Natural killer cell (primary cell): ENCODE measurements at regions not wholly inside any gene's neighbourhood (a gene's known extent, or its start where the extent isn't known, plus 50 kb on each side); places are given as distances from the start of the nearest gene placed in this dataset.

ENCODE experiments used
- ATAC-seq, 3 donors: fragments of 150-1000 bp in 2 of 3; fragments of 200-7000 bp in 1 of 3; cut with Tn5 transposase; 1 replicate in 1 of 3; 2 replicates in 2 of 3; pipeline ENCODE4 v1.10.0; 2021; ENCODE audit warnings: mild to moderate bottlenecking in 2 of 3, moderate library complexity in 2 of 3
- DNase-seq, 2 donors: peaks; one replicate each; pipeline versions ENCODE4 v3.0.0 to v3.0.0-alpha.2; 2013 to 2021; ENCODE audit warnings: mixed read lengths in 1 of 2
- H3K27ac ChIP-seq: one replicate; pipeline ENCODE4 v1.5.1; 2013; ENCODE audit warnings: mild to moderate bottlenecking, low read length
- H3K27me3 ChIP-seq: one replicate; pipeline ENCODE4 v1.6.1; 2013; ENCODE audit warnings: low read length; ENCODE audit not compliant: control insufficient read depth, insufficient read depth
- H3K36me3 ChIP-seq: one replicate; pipeline ENCODE4 v1.6.1; 2013; ENCODE audit warnings: low read length; ENCODE audit not compliant: control insufficient read depth, insufficient read depth
- H3K4me1 ChIP-seq: one replicate; pipeline ENCODE4 v1.6.1; 2013; ENCODE audit warnings: low read length; ENCODE audit not compliant: control insufficient read depth, insufficient read depth
- H3K4me3 ChIP-seq: one replicate; pipeline ENCODE4 v1.5.1; 2013; ENCODE audit warnings: low read length
- H3K9me3 ChIP-seq: one replicate; pipeline ENCODE4 v1.6.1; 2013; ENCODE audit warnings: low read length; ENCODE audit not compliant: control insufficient read depth, insufficient read depth
- H3K27ac Mint-ChIP-seq, 2 donors: one replicate each; pipeline ENCODE4 v1.8.0; 2022; ENCODE audit warnings: mild to moderate bottlenecking in 2 of 2, mixed read lengths in 2 of 2, moderate library complexity in 1 of 2
- H3K27me3 Mint-ChIP-seq, 2 donors: one replicate each; pipeline ENCODE4 v1.8.0; 2022; ENCODE audit warnings: low read depth in 2 of 2, mixed read lengths in 2 of 2
- H3K36me3 Mint-ChIP-seq: one replicate; pipeline ENCODE4 v1.8.0; 2022; ENCODE audit warnings: mixed read lengths
- H3K4me1 Mint-ChIP-seq, 2 donors: one replicate each; pipeline ENCODE4 v1.8.0; 2022; ENCODE audit warnings: mixed read lengths in 2 of 2
- H3K4me3 Mint-ChIP-seq: one replicate; pipeline ENCODE4 v1.8.0; 2022; ENCODE audit warnings: mild to moderate bottlenecking, moderate library complexity, mixed read lengths
- H3K9me3 Mint-ChIP-seq, 2 donors: one replicate each; pipeline ENCODE4 v1.8.0; 2022; ENCODE audit warnings: mixed read lengths in 2 of 2
- CTCF ChIP-seq: fragments of 200-600 bp; IDR thresholded peaks from one replicate; pipeline ENCODE4 v1.8.0; 2022; ENCODE audit warnings: antibody characterized with exemption
- WGBS: methylation state at CpG from one replicate; pipeline ENCODE4 v1.1.7; 2013; ENCODE audit warnings: missing lambda C conversion rate; ENCODE audit not compliant: insufficient coverage; 5-methylcytosine and 5-hydroxymethylcytosine counted together
- intact Hi-C: fragments of 100-400 bp; cut with micrococcal nuclease; formaldehyde crosslinking; loops from one replicate; pipeline ENCODE4 v1.14.2; 2022

- Mint-ChIP-seq H3K4me3 (no peak overlapping the region), H3K4me1 (no peaks in the 10 kb centered on the region), H3K36me3 (peaks cover 4% of the 10 kb centered on the region), H3K27me3 (peaks cover 2 to 15% of the 10 kb centered on the region in 2 donors), H3K9me3 (no peaks in the 10 kb centered on the region), H3K27ac (no peak overlapping the region)
- Histone ChIP-seq H3K27me3 (no peaks in the 10 kb centered on the region), H3K4me3 (no peak overlapping the region), H3K9me3 (no peaks in the 10 kb centered on the region), H3K36me3 (no peaks in the 10 kb centered on the region), H3K27ac (no peak overlapping the region), H3K4me1 (no peaks in the 10 kb centered on the region)
- DNase-seq: no peak
- intact Hi-C loops: no loop called here
- no peak for TF ChIP-seq CTCF
- WGBS: 94% methylated on average over 1 of the region's 3 CpGs
- ATAC-seq: no peak
Measured at GRCh38 chr20:56989516-56989915, 276.9 kb downstream of the BMP7 start.

DNA sequence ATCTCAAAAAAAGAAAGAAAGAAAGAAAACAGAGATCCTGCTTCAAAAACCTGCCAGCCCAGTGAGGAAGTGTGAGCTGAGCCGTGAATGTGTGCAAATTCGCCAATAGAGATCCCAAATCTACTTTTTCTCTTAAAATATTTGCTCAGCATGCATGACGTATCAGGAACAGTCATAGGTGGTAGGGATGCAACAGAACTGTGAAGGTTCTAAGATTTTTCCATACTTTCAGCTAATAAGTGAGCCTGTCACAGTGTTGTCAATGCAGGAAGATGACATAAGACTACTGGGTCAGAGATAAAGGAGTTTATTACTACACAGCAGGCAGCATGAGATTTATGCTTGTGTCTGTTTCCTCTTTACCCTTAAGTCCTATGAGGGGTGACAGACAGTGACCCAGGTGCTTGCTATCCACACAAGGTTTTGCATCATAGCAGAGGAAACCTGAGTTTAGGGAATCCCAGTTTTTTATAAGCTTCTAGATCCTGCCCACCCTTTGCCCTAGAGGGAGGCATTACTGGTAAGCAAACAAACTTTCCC is 273.4 kb downstream of the BMP7 start:
- no peaks in the 10 kb centered on the region for H3K9me3 Mint-ChIP-seq
- peaks cover under 1% of the 10 kb centered on the region for H3K9me3 ChIP-seq
- peaks cover 2 to 7% of the 10 kb centered on the region in 2 donors for H3K27me3 Mint-ChIP-seq
- no peaks in the 10 kb centered on the region for H3K36me3 ChIP-seq
- DNase-seq (no peak), ATAC-seq (no peak)
- no peak overlapping the region for H3K27ac ChIP-seq
- 93% methylated on average over 3 of the region's 3 CpGs for WGBS
- no peak overlapping the region for H3K4me3 Mint-ChIP-seq
- H3K27me3 ChIP-seq: no peaks in the 10 kb centered on the region
- no peak for TF ChIP-seq CTCF
- H3K4me1 ChIP-seq: no peaks in the 10 kb centered on the region
- no peak overlapping the region for H3K4me3 ChIP-seq
- no peak overlapping the region for H3K27ac Mint-ChIP-seq
- intact Hi-C loops: no loop called here
- H3K36me3 Mint-ChIP-seq: no peaks in the 10 kb centered on the region
- no peaks in the 10 kb centered on the region for H3K4me1 Mint-ChIP-seq

DNA sequence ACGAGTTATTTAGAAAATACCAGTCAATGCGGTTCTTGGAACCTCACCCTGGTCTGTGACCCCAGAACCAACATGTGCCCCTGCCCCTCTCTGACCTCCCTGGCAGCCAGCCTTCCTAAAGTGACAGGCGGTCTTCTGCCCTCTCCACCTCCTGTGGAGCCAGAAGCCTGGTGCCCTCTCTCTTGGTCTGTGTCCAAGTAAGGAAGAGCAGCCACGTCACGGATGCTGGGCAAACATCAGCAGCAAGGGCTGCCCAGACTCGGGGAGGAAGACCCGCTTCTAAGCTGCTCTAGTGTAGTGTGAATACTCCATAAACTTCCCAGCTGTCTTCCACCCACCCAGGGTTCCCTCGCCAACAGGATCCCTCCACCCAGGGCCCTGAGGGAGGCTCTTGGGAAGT is 272.4 kb downstream of the BMP7 start:
- 63% methylated on average over 6 of the region's 8 CpGs for WGBS

More for the DNA sequence above, 272.4 kb downstream of the BMP7 start:
- Mint-ChIP-seq H3K27me3 (no peaks in the 10 kb centered on the region), H3K4me1 (no peaks in the 10 kb centered on the region), H3K27ac (no peak overlapping the region), H3K36me3 (no peaks in the 10 kb centered on the region), H3K4me3 (no peak overlapping the region), H3K9me3 (no peaks in the 10 kb centered on the region)
- Histone ChIP-seq H3K4me1 (no peaks in the 10 kb centered on the region), H3K27ac (no peak overlapping the region), H3K27me3 (no peaks in the 10 kb centered on the region), H3K36me3 (no peaks in the 10 kb centered on the region), H3K9me3 (peaks cover 7% of the 10 kb centered on the region), H3K4me3 (no peak overlapping the region)
- intact Hi-C loops: no loop called here
- no peak for DNase-seq
- no peak for TF ChIP-seq CTCF
- ATAC-seq: no peak
